ENCODE measurements at regions not wholly inside any gene's neighbourhood (a gene's known extent, or its start where the extent isn't known, plus 50 kb on each side); places are given as distances from the start of the nearest gene placed in this dataset.

DNA sequence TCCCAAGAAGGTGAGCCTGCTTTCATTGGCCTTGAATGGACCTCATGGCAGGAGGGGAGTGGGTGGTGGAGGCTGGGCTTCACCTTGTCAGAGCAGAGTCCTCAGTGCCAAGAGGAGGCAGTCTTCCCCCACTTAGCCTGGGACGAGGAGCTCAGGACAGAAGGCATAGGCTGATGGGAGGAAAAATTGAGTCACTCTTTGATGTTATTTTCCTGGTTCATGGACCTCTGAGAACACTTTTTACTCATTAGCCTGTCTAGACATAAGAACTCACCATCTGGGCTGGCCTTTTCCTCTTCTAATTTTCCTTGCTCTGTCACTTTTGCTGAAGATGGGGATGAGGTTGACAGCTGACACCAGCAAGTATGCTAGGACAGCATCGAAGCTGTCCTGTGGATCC lies 225.7 kb upstream of the TNP1 start:
- no peak for DNase-seq (ENCODE audit: low spot score)

DNA sequence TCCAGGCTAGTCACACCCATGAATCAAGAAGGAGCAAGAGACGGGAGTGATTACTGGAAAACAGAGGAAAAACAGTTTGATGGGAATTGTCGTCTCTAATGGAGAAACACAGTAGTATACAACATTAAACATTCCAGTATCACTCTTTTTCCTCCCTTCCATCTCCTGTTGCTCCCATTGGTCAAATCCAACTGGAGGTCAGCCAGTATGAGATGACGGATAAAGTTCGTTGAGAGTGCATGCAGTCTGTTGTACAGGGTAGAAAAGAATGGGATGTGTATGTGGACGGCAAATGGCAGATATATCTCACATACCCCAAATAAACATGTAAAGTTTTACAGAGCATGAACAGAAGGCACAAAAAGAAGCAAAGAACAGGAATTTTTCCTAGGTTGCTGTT lies 221.9 kb upstream of the TNP1 start:
- DNase-seq (ENCODE audit: low spot score): no peak

DNA sequence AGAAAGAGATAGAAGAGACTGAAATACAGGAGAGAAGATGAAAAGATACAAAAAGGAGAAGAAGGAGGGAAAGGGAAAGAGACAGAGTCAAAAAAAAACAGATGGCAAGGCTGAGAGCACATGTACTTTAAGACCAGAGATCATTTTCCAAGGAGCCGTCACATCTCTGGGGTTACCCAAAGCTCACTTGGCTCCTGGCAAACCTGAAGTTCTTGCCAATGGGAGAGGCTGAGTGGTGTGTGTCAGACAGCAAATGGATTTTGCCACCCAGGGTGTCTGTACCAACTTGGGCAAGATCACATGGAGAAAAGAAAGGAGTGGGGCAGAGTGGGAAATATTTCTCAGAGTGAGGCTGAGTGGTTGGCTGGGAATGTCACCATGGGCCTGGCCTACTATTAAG lies 219.3 kb upstream of the TNP1 start:
- no peak for DNase-seq (ENCODE audit: low spot score)

DNA sequence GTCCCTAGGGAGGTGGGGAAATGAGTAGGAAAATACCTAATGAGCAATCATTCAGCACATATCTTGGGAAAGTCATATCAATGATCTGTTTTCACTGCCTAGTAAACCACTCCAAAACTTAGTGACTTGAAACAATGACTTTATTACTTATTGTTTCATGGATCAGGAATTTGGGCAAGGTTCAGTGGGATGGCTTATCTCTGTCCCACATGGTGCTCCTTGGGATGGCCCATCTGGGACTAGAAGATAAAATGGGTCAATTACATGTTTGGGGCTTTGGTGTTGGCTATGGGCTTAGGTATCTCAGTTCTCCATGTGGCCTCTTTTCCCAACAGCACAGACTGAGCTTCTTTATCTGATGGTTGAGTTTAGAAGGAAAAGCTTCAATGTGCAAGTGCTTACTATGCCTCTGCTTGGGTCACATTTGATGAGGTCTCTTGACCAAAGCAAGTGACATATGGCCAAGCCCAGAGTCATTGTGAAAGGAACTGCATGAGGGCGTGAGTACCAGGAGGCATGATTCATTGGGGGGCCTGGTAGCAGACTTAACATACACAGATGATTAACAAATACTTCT lies 218.1 kb upstream of the TNP1 start:
- no peak for DNase-seq (ENCODE audit: low spot score)

DNA sequence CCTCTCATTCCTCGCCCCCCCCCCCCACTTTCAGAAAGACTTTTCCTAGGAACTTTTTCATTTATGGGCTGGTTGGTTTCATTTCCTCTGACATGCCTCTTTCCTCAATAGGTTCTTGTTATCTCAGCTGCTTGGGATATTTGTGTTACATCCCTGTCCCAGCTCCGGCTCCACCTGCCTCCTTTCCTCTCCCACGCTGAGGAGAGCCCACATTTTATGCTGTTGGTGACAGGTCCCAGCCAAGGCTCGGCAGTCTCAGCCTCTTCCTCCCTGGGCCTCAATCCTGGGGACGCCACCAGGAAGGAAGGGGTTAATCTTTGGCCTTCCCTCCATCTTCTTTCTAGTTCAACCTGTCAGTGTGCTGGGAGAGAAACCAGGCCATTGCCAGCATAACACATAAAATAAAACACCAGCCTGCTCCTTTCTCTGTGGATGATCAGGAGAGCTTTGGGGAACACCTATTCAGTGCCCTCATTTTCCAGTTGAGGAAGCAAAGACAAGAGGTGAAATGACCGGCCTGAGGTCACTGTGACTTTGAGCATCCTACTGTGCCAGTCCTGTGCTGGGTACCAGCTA lies 216.9 kb upstream of the TNP1 start:
- no peak for DNase-seq (ENCODE audit: low spot score)

DNA sequence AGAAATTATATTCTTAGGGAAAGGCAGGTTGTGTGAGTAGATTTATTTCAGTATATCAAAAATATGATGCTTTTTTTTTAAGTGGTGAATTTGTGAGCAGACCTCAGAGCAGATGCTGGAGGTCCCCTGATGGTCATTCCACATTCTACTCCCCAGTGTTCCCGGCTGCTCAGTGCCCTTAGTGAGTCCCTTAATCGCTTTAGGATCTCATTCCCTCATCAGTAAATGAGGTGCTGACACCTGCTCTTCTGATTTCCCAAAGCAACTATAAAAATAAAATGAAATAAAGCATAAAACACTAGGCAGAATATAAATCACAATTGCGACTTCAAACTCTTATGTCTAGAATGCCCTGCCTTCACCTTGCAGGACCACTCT lies 216.2 kb upstream of the TNP1 start:
- no peak for DNase-seq (ENCODE audit: low spot score)

DNA sequence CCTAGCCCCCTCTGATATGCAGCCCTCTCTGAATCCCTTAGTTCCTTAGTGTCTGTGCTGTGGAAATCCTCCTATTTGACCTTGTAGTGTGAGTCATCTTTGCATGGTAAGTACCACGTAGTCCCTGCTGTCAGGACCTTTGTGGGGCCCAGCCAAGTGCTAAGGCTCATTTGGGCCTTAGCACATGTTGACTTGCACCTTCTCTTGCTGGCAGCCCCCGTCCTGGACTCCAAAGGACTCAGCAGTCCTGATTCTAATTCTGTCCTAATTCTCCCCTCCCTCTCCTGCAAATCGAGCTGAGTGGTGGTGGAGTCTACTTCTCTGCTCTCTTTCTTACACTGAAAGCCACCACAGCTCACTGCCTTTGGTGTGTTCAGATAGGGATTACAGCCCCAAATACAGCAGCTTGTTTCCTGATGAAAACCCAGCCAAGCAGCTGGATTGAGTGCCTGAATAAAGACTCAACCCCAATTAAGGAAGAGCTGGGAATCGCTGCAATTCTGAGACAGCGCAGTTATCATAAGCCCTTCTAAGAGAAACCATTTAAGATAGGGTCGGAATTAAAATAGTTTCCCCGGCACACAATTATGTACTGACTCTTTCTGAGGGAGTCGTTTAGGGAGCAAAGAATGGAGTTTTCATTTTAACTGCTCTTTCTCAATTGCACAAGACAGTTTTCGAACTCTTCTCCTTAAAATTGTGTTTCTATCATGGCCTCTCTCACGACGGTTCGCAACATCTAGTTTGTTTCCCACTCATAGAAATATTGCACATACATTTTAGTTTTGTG lies 215.6 kb upstream of the TNP1 start:
- no peak for DNase-seq (ENCODE audit: low spot score)

DNA sequence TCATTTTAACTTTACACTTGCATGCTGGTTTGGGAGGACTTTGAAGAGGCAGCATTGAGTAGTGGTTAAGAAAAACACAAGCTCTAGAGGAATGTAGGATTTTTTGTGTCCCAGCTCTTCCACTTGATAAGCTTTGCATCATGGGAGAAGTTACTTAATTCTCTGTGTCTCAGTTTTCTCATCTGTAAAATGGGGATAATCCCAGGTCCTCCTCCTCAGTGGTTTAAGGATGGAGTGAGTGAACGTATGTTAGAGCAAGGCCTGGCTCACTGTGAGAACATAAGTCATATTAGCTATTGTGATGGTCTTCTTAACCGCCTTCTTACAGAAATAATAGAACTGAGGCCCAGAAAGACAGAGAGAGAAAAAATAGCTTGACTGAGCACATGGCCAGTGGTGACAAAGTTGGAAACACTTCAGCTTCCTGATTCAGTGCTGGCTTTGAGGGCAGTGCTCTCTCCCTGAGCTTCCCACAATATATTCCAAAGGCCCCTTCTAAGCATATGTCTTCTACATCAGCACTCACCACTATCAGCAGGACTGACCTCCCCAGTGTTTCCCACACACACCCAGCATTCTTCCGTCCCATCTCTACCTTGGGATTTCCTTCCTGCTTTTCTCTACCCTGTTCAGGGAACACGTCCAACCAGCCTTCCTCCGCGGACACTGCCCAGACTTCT lies 214.9 kb upstream of the TNP1 start:
- no peak for DNase-seq (ENCODE audit: low spot score)

DNA sequence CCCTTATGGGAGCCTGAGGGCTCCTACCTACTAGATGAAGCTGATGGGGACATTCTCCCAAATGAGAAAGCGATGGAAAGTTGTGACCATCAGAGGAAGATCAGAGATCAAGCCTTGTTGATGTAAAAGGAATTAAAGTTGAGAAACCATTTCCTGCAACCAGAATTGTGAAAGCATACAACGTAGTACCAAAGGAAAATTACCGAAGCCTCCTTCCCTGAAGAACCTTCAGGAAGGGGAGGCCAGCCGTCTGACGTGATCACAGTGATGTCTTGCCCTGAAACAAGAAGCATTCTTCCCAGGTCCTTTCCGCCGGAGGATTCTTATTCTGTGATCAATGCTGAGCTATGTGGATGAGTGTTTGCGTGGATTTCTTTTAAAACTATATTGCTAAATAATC lies 211.6 kb upstream of the TNP1 start:
- DNase-seq (ENCODE audit: low spot score): no peak

DNA sequence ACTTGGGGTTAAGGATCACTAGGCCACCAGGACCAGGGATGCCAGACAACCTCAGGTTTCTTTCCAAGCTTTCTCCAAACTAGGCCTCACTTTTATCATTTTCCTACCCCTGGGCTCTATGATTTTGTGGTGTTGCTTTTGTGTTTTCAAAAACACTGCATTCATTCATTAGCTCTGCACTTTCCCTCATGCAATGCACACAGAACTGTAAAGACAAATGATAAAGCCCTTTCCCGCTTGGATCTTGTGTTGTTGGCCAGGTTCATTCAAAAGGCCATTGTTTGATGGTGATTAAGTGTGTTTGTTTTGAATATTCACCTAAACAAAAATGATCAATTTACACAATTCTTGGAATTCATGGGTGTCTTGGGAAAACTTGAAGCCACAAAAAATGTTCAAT lies 210.7 kb upstream of the TNP1 start:
- DNase-seq (ENCODE audit: low spot score): no peak

GRCh38 chr2:217070043-217070430 lies 210.2 kb upstream of the TNP1 start:
- no peak for DNase-seq (ENCODE audit: low spot score)

DNA sequence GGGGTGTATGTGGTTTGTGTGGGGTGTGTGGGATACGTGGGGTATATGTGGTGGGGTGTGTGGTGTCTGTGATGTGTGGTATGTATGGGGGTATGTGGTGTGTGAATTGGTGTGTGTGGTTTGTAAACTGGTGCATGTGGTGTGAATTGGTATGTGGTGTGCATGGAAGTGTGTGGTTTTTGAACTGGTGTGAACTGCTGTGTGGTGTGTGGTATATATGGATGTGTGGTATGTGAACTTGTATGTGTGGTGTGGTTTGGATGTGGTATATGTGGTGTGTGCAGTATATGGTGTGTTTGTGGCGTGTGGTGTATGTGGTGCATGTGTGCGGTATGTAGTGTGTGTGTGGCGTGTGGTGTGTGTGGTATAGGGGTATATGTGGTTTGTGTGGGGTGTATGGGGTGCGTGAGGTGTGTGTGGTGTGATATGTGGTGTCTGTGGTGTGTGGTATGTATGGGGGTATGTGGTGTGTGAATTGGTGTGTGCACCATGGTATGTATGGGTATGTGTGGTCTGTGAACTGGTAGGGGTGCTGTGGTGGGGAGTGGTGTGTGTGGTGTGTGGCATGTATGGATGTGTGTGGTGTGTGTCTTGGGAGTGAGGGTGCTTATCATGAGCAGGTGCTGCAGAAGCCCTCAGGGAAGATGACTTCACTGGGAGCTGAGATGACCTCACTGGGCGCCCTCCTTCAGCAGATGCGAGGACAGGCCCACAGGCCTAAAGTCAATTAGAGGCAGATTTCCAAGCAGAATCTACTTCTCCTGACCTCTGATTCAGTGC lies 209.6 kb upstream of the TNP1 start:
- no peak for DNase-seq (ENCODE audit: low spot score)

- no peak for DNase-seq (ENCODE audit: low spot score)
These were observed 208.9 kb upstream of the TNP1 start for GRCh38 chr2:217068677-217069250.

DNA sequence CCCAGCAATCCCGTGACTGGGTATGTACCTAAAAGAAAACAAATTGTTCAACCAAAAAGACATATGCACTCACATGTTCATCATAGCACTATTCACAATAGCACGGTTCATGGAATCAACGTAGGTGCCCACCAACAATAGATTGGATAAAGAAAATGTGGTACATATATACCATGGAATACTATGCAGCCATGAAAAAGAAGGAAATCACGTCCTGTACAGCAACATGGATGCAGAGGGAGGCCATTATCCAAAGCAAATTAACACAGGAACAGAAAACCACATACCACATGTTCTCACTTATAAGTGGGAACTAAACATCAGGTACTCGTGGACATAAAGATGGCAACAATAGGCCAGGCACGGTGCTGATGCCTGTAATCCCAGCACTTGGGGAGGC lies 207.9 kb upstream of the TNP1 start:
- no peak for DNase-seq (ENCODE audit: low spot score)

DNA sequence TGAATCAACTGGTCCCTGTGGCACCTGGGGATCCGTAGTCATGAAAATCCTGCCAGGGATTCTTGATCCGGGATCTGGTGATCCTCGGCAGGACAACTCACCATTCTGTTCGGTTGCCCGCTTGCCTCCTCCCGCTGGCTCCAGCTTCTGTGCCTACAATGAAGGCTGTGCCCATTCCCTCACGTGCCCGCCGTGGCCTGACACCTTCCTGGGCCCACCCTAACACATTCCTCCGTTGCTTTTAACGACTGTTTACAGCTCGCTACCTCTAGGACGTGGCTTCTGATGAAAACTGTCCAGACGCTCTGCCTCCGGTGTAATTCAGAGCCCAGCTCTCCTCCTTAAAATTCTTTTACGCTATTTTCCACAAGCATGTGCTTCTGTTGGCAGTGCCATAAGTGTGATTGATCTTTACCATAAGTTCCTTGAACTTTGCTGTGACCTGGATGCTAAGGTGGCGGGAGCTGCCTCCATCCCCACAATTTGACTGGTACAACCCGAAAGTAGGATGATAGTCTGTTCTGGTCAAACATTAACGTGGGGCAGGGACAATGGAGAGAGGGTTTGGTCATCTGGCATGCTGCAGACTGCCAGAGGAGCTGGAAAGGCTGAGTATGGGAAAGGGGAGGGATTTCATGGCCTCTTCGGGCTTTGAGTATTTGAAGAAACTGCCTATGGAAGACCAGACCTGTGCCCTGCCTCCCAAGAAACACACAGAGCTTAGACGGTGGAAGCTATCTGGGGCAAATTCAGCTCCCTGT lies 206.8 kb upstream of the TNP1 start:
- DNase-seq (ENCODE audit: low spot score): no peak

GRCh38 chr2:217065695-217066405 lies 206.0 kb upstream of the TNP1 start:
- no peak for DNase-seq (ENCODE audit: low spot score)

DNA sequence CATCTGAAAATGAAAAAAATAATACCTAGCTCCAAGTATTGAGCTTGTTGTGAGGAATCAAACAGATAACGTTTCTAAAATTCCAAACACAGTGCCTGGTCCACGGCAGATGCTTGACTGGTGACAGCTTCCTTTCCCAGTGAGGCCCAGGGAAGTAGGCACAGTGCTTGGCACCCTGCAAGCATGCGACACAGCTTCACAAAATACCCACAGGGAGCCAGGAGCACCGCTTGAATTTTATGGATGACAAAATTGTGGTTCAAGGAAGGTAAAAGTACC lies 205.1 kb upstream of the TNP1 start:
- no peak for DNase-seq (ENCODE audit: low spot score)

DNA sequence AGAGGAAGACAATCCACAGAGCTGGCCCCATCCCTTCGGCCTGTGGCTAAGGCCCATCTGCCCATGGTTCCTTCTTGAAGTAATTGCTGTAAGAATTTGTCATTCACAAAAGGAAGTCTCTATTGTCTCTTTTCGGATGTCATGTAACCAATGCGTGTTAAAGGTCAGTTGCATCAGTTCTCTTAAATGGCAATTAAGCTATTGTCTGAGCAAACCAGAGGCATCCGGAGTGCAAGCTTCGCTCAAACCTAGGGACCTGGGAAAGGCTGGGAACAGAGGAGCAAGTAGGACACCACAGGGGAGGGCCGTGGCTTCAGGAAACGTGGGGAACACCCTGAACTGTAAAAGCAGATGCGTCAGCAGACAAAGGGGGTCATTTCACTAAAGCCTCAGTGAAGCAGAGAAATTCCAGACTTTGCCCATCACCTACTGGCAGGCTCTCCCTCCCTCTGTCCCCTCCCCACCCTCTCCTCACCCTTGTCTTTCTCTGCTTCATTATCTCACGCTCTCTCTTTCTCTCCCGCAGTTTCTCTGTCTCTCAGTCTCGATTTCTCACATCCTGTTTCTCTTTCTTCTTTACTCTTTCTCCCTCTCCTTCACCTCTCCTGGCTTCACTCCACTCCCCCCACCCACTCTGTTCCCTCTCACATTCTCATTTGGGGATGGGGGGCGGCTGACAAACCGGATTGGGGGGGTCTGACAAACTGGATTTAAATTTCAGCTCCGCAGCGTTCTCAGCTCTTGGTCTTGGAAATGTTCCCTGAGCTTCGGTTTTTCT lies 204.6 kb upstream of the TNP1 start:
- DNase-seq (ENCODE audit: low spot score): no peak

GRCh38 chr2:217063238-217063755 lies 203.4 kb upstream of the TNP1 start:
- DNase-seq (ENCODE audit: low spot score): no peak

DNA sequence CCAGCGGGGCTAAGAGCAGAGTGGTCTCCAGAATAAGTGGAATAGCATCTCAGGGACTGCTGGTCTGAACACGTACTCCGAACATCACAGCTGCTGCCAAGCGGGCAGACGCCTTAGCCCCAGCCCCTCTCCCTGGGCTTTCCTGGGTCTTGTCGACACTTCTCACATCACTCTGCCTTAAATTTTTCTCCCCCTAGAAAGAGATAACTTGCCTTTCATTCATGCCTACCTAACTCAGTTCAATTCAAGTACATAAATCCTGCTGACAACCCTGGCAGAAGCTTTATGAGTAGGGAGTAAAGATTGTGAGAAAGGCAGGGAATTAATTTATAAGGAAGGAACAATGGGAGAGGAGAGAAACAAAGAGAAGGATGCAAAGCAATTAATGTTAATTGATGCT lies 202.9 kb upstream of the TNP1 start:
- DNase-seq (ENCODE audit: low spot score): no peak
